AG04450 (cell line): ENCODE measurements at regions not wholly inside any gene's neighbourhood (a gene's known extent, or its start where the extent isn't known, plus 50 kb on each side); places are given as distances from the start of the nearest gene placed in this dataset.

Experiments used
- CTCF ChIA-PET: fragments of 300-600, 350-600 bp; formaldehyde crosslinking; extraction: SDS; loops from one replicate; lab custom pipeline; 2022; ENCODE audit warnings: antibody characterized with exemption, inconsistent platforms; lab: Charles Lee
- POLR2A ChIA-PET: fragments of 350-600 bp; formaldehyde crosslinking; extraction: SDS; loops from one replicate; lab custom pipeline; 2021; ENCODE audit warnings: antibody characterized with exemption, inconsistent platforms; lab: Yijun Ruan, JAX
- DNase-seq: peaks from one replicate; pipeline ENCODE4 v3.0.0-alpha.2; 2011; ENCODE audit warnings: low read depth, low spot score
- H3K27ac ChIP-seq: one replicate; pipeline ENCODE4 v1.5.1; 2012; ENCODE audit warnings: low read depth, low read length, control low read depth
- H3K27me3 ChIP-seq: one replicate; pipeline ENCODE4 v1.6.0; 2012; ENCODE audit warnings: low read length; ENCODE audit not compliant: control insufficient read depth, insufficient read depth
- H3K4me3 ChIP-seq: 2 replicates; pipeline ENCODE4 v1.5.1; 2011; ENCODE audit warnings: mild to moderate bottlenecking, low read depth, low read length, control low read depth
- H3K9me3 ChIP-seq: 2 replicates; pipeline ENCODE4 v1.5.1; 2012; ENCODE audit warnings: low read length; ENCODE audit not compliant: control insufficient read depth, insufficient read depth
- CTCF ChIP-seq: IDR thresholded peaks from 2 replicates; pipeline ENCODE4 v1.5.1; 2011; ENCODE audit warnings: low read depth, low read length, control low read depth, inconsistent platforms

DNA sequence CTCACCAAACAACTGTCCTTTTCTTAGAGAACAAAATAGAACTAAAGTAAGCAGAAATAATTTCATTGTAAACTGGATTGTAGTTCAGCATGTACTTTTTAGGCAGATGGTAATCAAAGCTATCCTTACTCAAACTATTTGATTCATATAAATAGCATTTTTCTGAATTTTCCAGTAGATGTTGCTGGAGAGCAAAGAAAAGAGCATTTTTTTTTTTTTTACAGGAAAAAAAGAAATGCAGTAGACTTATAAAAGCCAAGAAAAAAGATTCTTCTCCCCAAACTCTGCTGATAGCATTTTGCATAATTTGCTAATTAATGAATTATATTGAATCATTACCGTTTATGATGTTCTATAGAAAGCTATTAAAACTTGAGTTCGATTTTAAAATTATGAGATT lies 715.3 kb upstream of the WWC1 start:
- POLR2A ChIA-PET: interaction anchor here (0.7 kb wide), 1 partner anchor 371 kb away, joined by 4 read pairs; no protein-coding TSS in a partner anchor
- CTCF ChIA-PET: interaction anchor here (0.7 to 1.7 kb wide), 4 partner anchors 15 to 643 kb away, joined by 3 to 10 read pairs (median 4); no protein-coding TSS in a partner anchor
- Histone ChIP-seq H3K27ac (no peak overlapping the region), H3K4me3 (no peak overlapping the region), H3K27me3 (peaks cover 13% of the 10 kb centered on the region), H3K9me3 (no peaks in the 10 kb centered on the region)
- DNase-seq: no peak
- TF ChIP-seq CTCF: no peak

DNA sequence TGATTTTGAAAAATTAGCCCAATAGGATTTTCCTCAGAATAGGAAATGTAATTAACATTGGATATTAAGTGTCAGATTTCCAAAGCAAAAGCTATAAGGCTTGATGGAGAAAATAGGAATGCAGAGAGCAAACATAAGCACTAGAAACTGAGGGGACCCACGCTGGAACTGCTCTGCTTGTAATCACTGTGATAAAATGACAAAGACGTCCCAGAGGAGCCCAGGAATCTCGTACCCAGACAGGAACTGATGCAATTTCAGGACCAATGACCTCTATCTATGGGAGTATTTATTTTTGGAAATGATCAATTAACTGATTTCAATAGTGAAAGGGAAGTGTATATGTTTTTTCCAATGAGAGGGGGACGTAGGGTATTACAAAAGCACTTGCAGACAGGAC lies 714.5 kb upstream of the WWC1 start:
- peaks cover 13% of the 10 kb centered on the region for H3K27me3 ChIP-seq
- no peak for DNase-seq
- CTCF ChIA-PET: interaction anchor here (1.1 to 1.7 kb wide), 2 partner anchors 16 to 643 kb away, joined by 3 to 10 read pairs; no protein-coding TSS in a partner anchor
- POLR2A ChIA-PET: no interaction called here
- TF ChIP-seq CTCF: no peak
- H3K27ac ChIP-seq: no peak overlapping the region
- H3K9me3 ChIP-seq: no peaks in the 10 kb centered on the region
- H3K4me3 ChIP-seq: no peak overlapping the region

DNA sequence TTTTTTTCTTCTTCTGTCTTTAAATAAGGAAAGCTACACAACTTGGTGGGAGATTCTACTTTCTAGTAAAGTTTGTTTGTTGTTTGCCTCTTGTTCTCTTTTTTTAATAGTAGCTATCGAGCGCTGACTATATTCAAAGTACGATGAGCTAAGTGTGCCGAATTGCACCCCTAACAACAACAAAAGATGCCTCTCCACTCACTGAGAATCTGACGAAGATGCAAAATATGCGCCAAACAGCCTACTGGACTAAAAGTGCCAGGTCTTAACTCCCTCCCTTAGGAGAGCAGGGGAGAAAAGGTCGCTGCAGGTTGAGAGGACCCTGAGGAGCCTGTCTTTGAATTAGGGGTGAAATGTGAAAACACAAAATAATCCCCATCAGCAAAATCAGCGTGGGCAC lies 713.8 kb upstream of the WWC1 start:
- POLR2A ChIA-PET: no interaction called here
- no peak for DNase-seq
- H3K27ac ChIP-seq: no peak overlapping the region
- H3K27me3 ChIP-seq: peaks cover 13% of the 10 kb centered on the region
- no peak overlapping the region for H3K4me3 ChIP-seq
- CTCF ChIA-PET: no interaction called here
- no peaks in the 10 kb centered on the region for H3K9me3 ChIP-seq
- TF ChIP-seq CTCF: no peak

- POLR2A ChIA-PET: interaction anchor here (0.5 kb wide), 1 partner anchor 641 kb away, joined by 3 read pairs; no protein-coding TSS in a partner anchor
- no peak overlapping the region for H3K4me3 ChIP-seq
- CTCF ChIA-PET: interaction anchor here (0.7 to 1.6 kb wide), 4 partner anchors 12 to 641 kb away, joined by 3 to 4 read pairs (median 4); no protein-coding TSS in a partner anchor
Observed at GRCh38 chr5:167578977-167579692, 712.3 kb upstream of the WWC1 start.

More at GRCh38 chr5:167578977-167579692, 712.3 kb upstream of the WWC1 start:
- no peak for TF ChIP-seq CTCF
- no peak for DNase-seq
- Histone ChIP-seq H3K27me3 (peaks cover 11% of the 10 kb centered on the region), H3K9me3 (no peaks in the 10 kb centered on the region), H3K27ac (no peak overlapping the region)
